ENCODE measurements at regions not wholly inside any gene's neighbourhood (a gene's known extent, or its start where the extent isn't known, plus 50 kb on each side); places are given as distances from the start of the nearest gene placed in this dataset.

DNA sequence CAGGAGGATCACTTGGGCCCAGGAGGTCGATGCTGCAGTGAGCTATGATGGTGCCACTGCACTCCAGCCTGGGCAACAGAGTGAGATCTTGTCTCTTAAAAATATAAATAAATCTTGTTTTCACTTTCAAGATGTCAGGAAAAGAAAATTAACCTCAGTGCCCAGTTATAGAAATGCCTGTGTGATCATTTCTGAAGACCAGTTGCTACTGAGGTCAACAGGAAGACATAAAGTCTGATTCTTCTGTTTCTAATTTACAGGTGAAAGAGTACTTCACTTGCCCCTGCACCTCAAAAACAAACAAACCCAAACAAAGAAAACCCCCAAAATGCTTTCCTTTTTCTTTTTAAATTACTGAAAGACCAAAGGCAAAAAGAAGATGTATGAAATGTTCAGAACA lies 174.3 kb upstream of the NBEA start:
- TF ChIP-seq, protein P1, sequence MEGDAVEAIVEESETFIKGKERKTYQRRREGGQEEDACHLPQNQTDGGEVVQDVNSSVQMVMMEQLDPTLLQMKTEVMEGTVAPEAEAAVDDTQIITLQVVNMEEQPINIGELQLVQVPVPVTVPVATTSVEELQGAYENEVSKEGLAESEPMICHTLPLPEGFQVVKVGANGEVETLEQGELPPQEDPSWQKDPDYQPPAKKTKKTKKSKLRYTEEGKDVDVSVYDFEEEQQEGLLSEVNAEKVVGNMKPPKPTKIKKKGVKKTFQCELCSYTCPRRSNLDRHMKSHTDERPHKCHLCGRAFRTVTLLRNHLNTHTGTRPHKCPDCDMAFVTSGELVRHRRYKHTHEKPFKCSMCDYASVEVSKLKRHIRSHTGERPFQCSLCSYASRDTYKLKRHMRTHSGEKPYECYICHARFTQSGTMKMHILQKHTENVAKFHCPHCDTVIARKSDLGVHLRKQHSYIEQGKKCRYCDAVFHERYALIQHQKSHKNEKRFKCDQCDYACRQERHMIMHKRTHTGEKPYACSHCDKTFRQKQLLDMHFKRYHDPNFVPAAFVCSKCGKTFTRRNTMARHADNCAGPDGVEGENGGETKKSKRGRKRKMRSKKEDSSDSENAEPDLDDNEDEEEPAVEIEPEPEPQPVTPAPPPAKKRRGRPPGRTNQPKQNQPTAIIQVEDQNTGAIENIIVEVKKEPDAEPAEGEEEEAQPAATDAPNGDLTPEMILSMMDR (IDR thresholded peaks at IDR 0.05), result no peak
- TF ChIP-seq POLR2AphosphoS5 (IDR thresholded peaks at IDR 0.05; ENCODE audit: insufficient read depth in 1 of 2, low read depth in 1 of 2) (no peak), POLR2A (IDR thresholded peaks at IDR 0.05) (no peak)

All from vagina (tissue), 2 donors.